ENCODE measurements at regions not wholly inside any gene's neighbourhood (a gene's known extent, or its start where the extent isn't known, plus 50 kb on each side); places are given as distances from the start of the nearest gene placed in this dataset.

DNA sequence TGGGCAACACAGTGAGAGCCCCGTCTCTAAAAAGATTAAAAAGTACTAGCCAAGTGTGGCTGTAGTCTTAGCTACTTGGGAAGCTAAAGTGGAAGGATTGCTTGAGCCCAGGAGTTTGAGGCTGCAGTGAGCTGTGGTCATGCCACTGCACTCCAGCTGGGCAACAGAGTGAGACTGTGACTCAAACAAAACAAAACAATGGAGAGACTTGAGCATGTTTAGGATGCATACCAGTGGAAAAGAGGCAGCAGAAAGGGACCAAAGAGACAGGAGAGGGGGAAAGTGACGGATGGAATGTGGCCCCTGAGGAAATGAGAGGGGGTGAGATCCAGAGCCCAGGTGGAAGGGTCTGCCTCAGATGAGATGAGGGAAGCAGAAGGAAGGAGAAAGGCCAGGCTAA, 358.9 kb downstream of the RPS6KC1 start:
- TF ChIP-seq, protein P1, sequence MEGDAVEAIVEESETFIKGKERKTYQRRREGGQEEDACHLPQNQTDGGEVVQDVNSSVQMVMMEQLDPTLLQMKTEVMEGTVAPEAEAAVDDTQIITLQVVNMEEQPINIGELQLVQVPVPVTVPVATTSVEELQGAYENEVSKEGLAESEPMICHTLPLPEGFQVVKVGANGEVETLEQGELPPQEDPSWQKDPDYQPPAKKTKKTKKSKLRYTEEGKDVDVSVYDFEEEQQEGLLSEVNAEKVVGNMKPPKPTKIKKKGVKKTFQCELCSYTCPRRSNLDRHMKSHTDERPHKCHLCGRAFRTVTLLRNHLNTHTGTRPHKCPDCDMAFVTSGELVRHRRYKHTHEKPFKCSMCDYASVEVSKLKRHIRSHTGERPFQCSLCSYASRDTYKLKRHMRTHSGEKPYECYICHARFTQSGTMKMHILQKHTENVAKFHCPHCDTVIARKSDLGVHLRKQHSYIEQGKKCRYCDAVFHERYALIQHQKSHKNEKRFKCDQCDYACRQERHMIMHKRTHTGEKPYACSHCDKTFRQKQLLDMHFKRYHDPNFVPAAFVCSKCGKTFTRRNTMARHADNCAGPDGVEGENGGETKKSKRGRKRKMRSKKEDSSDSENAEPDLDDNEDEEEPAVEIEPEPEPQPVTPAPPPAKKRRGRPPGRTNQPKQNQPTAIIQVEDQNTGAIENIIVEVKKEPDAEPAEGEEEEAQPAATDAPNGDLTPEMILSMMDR (IDR thresholded peaks at IDR 0.05; ENCODE audit: insufficient read depth, low read depth, low read length), result no peak
- no peak for TF ChIP-seq EZH2 (IDR thresholded peaks at IDR 0.05; ENCODE audit: insufficient read depth, low read length)
